ENCODE measurements at regions not wholly inside any gene's neighbourhood (a gene's known extent, or its start where the extent isn't known, plus 50 kb on each side); places are given as distances from the start of the nearest gene placed in this dataset.
A peak's percentile ranks its signal among the peaks of the same experiment; 100 is the strongest.
"Not testable (repeated sequence)": the region's sequence is repeated elsewhere in the genome, so short reads cannot be mapped to it uniquely, and the experiment has no call there.

- DNase-seq, result no peak
These were observed 152.0 kb downstream of the HS3ST3B1 start for GRCh38 chr17:14452856-14453255.

GRCh38 chr17:14451729-14452191 is 150.9 kb downstream of the HS3ST3B1 start:
- no peak for DNase-seq

GRCh38 chr17:14448818-14449217 is 147.9 kb downstream of the HS3ST3B1 start:
- DNase-seq, result no peak

DNA sequence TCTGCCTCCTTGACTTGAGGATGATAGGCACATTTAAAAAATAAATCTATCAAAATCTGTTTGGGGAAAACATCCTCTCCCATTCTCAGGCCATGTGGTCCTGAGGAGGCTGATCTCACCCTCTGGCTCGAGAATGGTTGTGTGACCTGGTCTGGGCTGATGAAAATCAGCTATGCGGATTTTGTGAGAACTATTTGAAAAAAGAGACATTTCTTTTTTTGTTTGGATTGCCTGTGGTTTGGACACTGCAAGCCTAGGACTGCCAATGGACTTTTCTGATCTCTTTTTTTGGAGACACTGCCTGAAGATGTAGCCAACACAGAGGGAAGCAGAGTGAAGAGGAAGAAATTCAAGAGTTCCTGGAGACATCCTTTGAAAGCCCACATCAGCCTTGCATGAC is 145.9 kb downstream of the HS3ST3B1 start:
- DNase-seq, result no peak

DNA sequence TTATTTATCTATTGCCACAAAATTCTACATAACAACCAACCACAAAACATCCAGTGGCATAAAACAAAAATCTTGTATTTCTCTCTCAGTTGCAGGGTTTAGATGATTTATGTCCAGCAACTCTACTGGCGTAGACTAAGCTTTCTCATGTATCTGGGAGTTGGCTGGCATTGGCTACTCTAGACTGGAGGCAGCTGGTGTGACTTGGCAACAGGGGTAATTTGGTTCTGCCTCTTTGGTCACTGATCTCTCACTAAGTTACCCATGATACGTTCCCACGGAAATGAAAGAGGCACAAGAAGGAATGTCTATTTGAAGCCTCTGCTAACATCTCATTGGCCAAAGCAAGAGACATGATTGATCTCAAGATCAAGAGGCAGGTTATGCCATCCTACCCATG is 144.0 kb downstream of the HS3ST3B1 start:
- no peak for DNase-seq

DNA sequence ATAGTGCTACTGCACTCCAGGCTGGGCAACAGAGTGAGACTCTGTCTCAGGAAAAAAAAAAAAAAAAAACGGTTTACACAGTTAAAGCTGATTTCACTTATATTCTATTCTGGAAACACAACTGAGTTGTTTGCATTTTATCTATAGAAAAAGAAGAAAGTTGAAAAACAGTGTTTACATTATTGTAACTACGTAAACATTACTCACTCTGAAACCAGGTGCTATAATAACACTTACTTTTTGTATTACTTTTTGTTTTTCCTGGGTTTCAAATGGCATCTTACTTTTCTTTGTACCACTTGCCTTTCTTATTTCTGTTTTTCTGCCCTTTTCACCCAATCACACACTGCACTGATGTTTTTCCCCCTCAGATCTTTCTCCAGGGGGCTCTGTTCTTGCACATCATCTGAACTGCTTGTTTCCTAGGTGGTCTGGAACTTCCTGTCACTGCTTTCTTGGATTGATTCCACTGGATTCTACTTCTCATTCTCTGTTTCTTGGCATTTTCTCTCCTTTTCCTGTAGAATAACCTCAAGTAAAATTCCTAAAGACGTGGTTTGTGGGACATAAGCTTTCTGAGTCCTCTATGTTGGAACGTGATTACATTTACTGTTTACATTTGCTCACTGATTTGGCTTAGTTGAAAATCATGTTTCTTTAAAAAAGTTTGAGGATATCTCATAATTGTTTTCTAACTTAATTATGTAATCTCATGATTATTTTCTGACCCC is 142.1 kb downstream of the HS3ST3B1 start:
- no peak for DNase-seq

- no peak for DNase-seq
These were observed 136.3 kb downstream of the HS3ST3B1 start for GRCh38 chr17:14437176-14437575.

DNA sequence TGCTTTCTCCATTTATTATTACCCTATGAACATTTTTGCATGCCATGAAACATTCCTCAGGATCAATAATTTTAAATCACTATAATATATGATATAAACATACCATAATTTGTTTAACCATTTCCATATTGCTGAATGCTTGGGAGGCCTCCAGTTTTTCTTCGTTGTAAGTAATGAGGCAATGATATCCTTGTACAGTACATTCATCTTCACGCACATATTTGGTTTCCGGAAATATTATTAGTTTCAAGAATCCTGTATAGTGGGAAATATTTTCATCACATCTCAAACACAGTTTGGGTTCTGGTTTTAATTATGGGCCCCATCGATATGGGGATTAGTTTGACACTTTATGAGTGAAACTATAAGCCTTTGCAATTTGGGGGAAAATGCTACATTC is 135.4 kb downstream of the HS3ST3B1 start:
- DNase-seq, result no peak

- no peak for DNase-seq
These were observed 133.6 kb downstream of the HS3ST3B1 start for GRCh38 chr17:14434506-14434905.

DNA sequence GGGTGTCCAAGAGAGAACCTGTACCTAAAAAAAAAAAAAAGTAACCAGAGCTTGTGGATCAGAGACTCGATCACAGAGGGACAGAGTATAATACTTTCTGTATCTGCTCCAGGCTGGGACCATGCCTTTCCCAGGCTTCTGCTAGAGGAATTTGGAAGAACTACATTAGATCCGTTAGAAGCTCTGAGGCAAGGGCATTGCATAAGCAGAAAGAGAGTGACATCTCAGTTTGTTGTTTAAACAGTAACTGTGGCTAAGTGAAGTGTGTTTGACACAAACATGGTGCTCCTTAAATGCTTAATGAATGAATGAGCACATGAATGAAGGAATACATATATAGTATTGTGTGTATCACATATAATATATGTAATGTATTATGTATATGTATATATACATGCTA is 131.2 kb downstream of the HS3ST3B1 start:
- no peak for DNase-seq

GRCh38 chr17:14429084-14429483 is 128.2 kb downstream of the HS3ST3B1 start:
- DNase-seq, result no peak

DNA sequence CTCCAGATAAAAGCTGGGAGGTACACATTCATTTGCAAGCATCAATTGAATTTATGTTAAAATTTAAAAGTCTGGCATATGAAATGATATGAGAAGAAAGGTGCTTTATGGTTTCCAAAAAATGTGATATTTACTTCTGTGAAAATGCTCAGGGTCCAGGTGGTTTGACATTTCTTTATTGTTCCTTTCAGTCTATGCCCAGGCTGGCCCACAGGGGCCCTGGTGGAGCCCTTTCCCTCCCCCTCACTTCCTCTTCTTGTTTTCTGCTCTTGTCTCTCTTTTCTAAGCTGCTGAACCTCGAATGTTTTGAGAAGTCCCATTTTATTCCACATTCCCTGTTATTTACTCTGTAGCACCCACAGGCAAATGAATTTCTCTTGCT is 127.8 kb downstream of the HS3ST3B1 start:
- peak in 1 of 2 experiments; percentile 3 for DNase-seq

DNA sequence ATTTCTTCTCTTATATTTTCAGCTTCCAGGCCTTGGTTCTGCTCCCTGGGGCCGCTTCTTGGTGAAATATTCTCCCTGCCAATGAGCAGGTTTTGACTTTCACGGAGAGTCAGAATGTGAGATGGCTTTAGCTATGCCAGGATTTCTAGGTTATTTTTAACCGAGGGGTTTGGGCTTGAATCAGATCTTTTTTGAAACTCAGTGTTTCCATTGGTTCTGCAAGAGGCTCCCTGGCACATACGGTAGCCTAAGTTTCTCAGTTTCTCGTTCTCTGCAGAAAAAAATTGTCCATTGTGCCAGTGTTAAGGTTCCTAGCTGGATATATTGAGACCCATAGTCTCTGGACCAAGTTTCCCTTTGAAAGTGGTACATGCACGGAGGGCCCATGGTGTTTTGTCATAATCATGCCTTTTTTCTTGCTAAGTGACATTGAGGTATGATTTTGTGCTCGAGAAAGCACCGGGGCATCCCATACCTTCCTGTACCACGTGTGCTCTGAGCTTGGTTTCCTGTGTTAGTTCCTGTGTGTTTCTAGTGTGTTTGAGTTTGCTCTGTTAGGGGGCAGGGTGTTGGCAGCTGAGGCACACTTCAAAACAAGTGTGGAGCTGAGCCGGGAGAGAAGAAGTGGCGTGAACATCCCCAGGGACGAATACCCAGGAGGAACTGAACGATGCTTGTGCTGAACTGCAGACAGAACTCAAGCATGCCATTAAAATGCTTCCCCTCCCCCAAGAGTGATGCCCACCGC is 127.2 kb downstream of the HS3ST3B1 start:
- peak; percentile 9 to 35 for DNase-seq

- DNase-seq, result not testable (repeated sequence)
These were observed 122.3 kb downstream of the HS3ST3B1 start for GRCh38 chr17:14423156-14423555.

DNA sequence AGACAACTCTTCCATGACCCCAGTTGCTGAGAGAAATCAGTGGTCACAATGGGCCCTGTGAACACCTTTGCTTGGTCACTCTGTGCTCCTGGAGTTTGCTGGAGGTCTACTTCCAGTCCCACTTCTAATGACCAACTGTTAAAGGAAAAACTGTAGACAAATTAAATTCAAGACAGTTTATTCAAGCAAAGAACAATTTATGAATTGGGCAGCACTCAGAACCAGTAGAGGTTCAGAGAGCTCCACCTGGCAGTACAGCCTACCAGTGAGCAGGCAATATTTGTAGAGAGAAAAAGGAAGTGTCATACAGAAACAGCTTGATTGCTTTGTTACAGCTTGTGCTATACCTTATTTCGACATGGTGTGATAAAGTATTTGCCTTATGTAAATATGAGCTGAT is 116.5 kb downstream of the HS3ST3B1 start:
- DNase-seq, result no peak

DNA sequence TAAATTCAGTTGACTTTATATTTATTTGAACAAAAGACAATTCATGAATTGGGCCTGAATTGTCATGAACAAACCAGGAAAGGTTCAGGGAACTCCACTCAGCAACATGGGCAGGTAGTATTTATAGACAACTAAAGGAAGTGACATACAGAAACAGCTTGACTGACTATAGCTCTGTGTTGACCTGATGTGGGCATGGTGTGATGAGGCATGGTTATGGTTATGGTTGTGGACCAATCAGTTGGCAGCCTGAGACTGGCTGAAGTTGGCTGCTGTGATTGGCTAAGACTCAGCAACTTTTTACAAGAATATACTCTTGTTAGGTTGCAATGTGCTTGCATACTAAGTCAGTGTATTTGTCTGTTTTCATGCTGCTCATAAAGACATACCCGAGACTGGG is 108.4 kb downstream of the HS3ST3B1 start:
- DNase-seq, result no peak

GRCh38 chr17:14407541-14407940 is 106.7 kb downstream of the HS3ST3B1 start:
- DNase-seq, result no peak

DNA sequence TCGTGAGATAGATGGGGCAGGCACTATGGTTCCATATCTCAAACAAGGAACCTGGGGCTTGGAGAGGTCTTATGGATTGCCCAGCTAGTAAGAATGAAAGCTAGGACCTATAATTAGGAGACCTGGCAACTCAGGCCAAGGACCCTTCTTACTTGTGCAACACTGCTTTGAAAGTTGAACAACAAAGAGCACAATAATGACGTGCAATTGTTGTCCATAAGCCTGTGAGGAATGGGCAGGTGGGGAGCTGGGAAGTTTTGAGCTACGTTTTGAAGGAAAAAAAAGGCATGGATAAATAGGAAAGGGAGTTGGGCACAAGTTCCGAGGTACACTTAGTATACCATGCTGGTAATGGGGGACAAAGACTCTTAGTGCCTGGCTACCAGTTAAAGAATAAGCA is 104.3 kb downstream of the HS3ST3B1 start:
- no peak for DNase-seq

Data from stimulated activated CD4-positive, alpha-beta T cell treated with anti-CD3 and anti-CD28 coated beads, Interleukin-4, amount 100 ng/mL, for 4 hours (primary cell).